K562 (cell line): ENCODE measurements at regions not wholly inside any gene's neighbourhood (a gene's known extent, or its start where the extent isn't known, plus 50 kb on each side); places are given as distances from the start of the nearest gene placed in this dataset.

Experiments used
- ATAC-seq: fragments of 200-7000 bp; cut with Tn5 transposase; 3 replicates; pipeline ENCODE4 v1.9.1; 2020; ENCODE audit warnings: moderate library complexity
- BruUV-seq: library from RNA; stranded (reverse); fragments of 400-500 nt; replicated peaks from 2 replicates; lab custom pipeline; 2021; lab: Mats Ljungman, UMichigan
- CTCF ChIA-PET: fragments of 300-600 bp; formaldehyde crosslinking; extraction: SDS; loops from one replicate; lab custom pipeline; 2021; ENCODE audit warnings: low intra/inter-chr PET ratio; lab: Yijun Ruan, JAX
- POLR2A ChIA-PET: fragments of 300-600, 350-650 bp; sonication (Branson Sonifier 250); formaldehyde crosslinking; extraction: SDS; loops from one replicate; lab custom pipeline; 2021; ENCODE audit warnings: antibody characterized with exemption, inconsistent platforms; lab: Yijun Ruan, JAX
- DNase-seq, 4 experiments: peaks; one replicate each; pipeline versions ENCODE4 v3.0.0 to v3.0.0-alpha.2; 2011 to 2018; ENCODE audit warnings: low spot score in 3 of 4, mixed read lengths in 3 of 4; ENCODE audit errors: extremely low read depth in 1 of 4
- FAIRE-seq: peaks from 2 replicates; lab custom pipeline; 2011; peaks lifted over from hg19 to GRCh38; lab: Jason Lieb, UNC
- H2AFZ ChIP-seq: 2 replicates; pipeline ENCODE4 v1.6.0; 2011; ENCODE audit warnings: low read depth, low read length, control low read depth, inconsistent platforms
- H3K27ac ChIP-seq: fragments of 200-600 bp; 3 replicates; pipeline ENCODE4 v1.8.0; 2011; ENCODE audit warnings: low read depth, mild to moderate bottlenecking, control low read depth, inconsistent platforms, low read length, moderate library complexity, mixed read lengths; ENCODE audit errors: extremely low read depth
- H3K27me3 ChIP-seq, 2 experiments: fragments of 300-600 bp in 1 of 2; 2 replicates in 1 of 2; 3 replicates in 1 of 2; pipeline versions ENCODE4 v1.6.0 to v1.8.0; 2011; ENCODE audit warnings: inconsistent platforms in 2 of 2, low read length in 2 of 2, mild to moderate bottlenecking in 1 of 2, mixed read lengths in 1 of 2, moderate library complexity in 1 of 2; ENCODE audit not compliant: control insufficient read depth in 2 of 2, insufficient read depth in 2 of 2
- H3K36me3 ChIP-seq: fragments of 300-600 bp; 3 replicates; pipeline ENCODE4 v1.8.0; 2011; ENCODE audit warnings: mild to moderate bottlenecking, low read length, inconsistent platforms; ENCODE audit not compliant: control insufficient read depth, insufficient read depth
- H3K4me1 ChIP-seq, 2 experiments: fragments of 200-600 bp in 1 of 2; replicated peaks in 1 of 2; 2 replicates in 1 of 2; 3 replicates in 1 of 2; pipeline versions ENCODE4 v1.5.1 to v1.8.0; 2011; ENCODE audit warnings: inconsistent platforms in 2 of 2, low read length in 2 of 2, mild to moderate bottlenecking in 1 of 2, mixed read lengths in 1 of 2, moderate library complexity in 1 of 2; ENCODE audit not compliant: control insufficient read depth in 2 of 2, insufficient read depth in 2 of 2
- H3K4me2 ChIP-seq: 2 replicates; pipeline ENCODE4 v1.6.1; 2011; ENCODE audit warnings: low read length, control low read depth, inconsistent platforms, mixed read lengths; ENCODE audit not compliant: insufficient read depth
- H3K4me3 ChIP-seq: fragments of 200-600 bp; sonication (generic), shearing (Covaris generic); 2 replicates; pipeline ENCODE4 v1.5.1; 2016; ENCODE audit warnings: control low read depth, inconsistent platforms
- H3K79me2 ChIP-seq: fragments of 200-600 bp; 3 replicates; pipeline ENCODE4 v1.8.0; 2011; ENCODE audit warnings: low read length, inconsistent platforms; ENCODE audit not compliant: control insufficient read depth, insufficient read depth
- H3K9ac ChIP-seq, 2 experiments: 2 replicates each; pipeline versions ENCODE4 v1.6.0 to v1.6.1; 2011; ENCODE audit warnings: low read depth in 2 of 2, low read length in 2 of 2, control low read depth in 1 of 2, inconsistent platforms in 1 of 2, mild to moderate bottlenecking in 1 of 2, mixed read lengths in 1 of 2; ENCODE audit not compliant: insufficient read depth in 1 of 2
- H3K9me1 ChIP-seq: one replicate; pipeline ENCODE4 v1.6.0; 2011; ENCODE audit warnings: inconsistent platforms, mild to moderate bottlenecking, low read length, moderate library complexity; ENCODE audit not compliant: control insufficient read depth, insufficient read depth
- H3K9me3 ChIP-seq: replicated peaks from 2 replicates; pipeline ENCODE4 v1.5.1; 2011; ENCODE audit warnings: low read depth, low read length, inconsistent platforms; ENCODE audit not compliant: control insufficient read depth, insufficient read depth
- H4K20me1 ChIP-seq: replicated peaks from 2 replicates; pipeline ENCODE4 v1.6.1; 2011; ENCODE audit warnings: low read length, inconsistent platforms, mixed read lengths; ENCODE audit not compliant: control insufficient read depth, insufficient read depth
- C11orf30 ChIP-seq: fragments of 450-650 bp; IDR thresholded peaks from 2 replicates; pipeline ENCODE4 v1.6.1; 2016; ENCODE audit warnings: low read depth, mild to moderate bottlenecking
- EZH2 ChIP-seq: IDR thresholded peaks from 2 replicates; pipeline ENCODE4 v1.6.1; 2012; ENCODE audit warnings: low read depth, mild to moderate bottlenecking, inconsistent platforms, low read length, borderline replicate concordance
- FOXJ2 ChIP-seq: fragments of 200-800 bp; sonication (Bioruptor generic); IDR thresholded peaks from 2 replicates; pipeline ENCODE4 v1.6.1; 2016; ENCODE audit warnings: missing genetic modification characterization, missing compliant biosample characterization
- HCFC1 ChIP-seq: IDR thresholded peaks from 2 replicates; pipeline ENCODE4 v1.6.1; 2012; ENCODE audit warnings: low read depth, low read length, improper control_type of control experiment
- SAFB2 ChIP-seq: fragments of 200-400 bp; formaldehyde crosslinking; IDR thresholded peaks from 2 replicates; pipeline ENCODE4 v1.6.1; 2018; ENCODE audit warnings: borderline replicate concordance, low read length, low read depth, moderate library complexity; ENCODE audit not compliant: severe bottlenecking
- SMAD4 ChIP-seq: fragments of 250-450 bp; sonication (Bioruptor Pico); conservative IDR thresholded peaks from 2 replicates; pipeline ENCODE4 v1.8.0; 2021; ENCODE audit warnings: inconsistent platforms, mild to moderate bottlenecking, moderate library complexity
- TRIM28 ChIP-seq: fragments of 450-650 bp; IDR thresholded peaks from 2 replicates; pipeline ENCODE4 v1.6.1; 2017
- WGBS: fragments of 100-300 bp; shearing (Covaris generic); methylation state at CpG from one replicate; pipeline ENCODE4 v1.1.6; 2016; ENCODE audit warnings: low coverage, mixed read lengths; ENCODE audit not compliant: insufficient coverage; ENCODE audit errors: missing lambda C conversion rate; 5-methylcytosine and 5-hydroxymethylcytosine counted together
- in situ Hi-C: fragments of 300-500 bp; cut with MboI; formaldehyde crosslinking; loops from 4 replicates; pipeline ENCODE4 v1.15.0; 2018; ENCODE audit warnings: inconsistent platforms, mixed read lengths
- intact Hi-C: fragments of 100-400 bp; cut with micrococcal nuclease; formaldehyde crosslinking; loops from 2 replicates; pipeline ENCODE4 v1.14.2; 2022

GRCh38 chr18:33960417-33960816 lies 264.3 kb downstream of the NOL4 start (continued):
- TF ChIP-seq EZH2 (no peak), C11orf30 (no peak), FOXJ2 (tag) (no peak), HCFC1 (no peak)
- TF ChIP-seq, all 486 proteins: peak for 0

- no peak for ATAC-seq
- ChIA-PET POLR2A (no interaction called here), CTCF (no interaction called here)
- Histone ChIP-seq H3K4me3 (no peak overlapping the region), H3K9me3 (no peaks in the 10 kb centered on the region), H3K4me2 (no peak overlapping the region), H3K36me3 (no peaks in the 10 kb centered on the region), H2AFZ (no peak overlapping the region), H3K9me1 (no peaks in the 10 kb centered on the region), H4K20me1 (no peaks in the 10 kb centered on the region), H3K9ac (no peak overlapping the region), H3K27me3 (no peaks in the 10 kb centered on the region), H3K27ac (no peak overlapping the region), H3K4me1 (no peaks in the 10 kb centered on the region), H3K79me2 (no peaks in the 10 kb centered on the region)
- intact Hi-C loops (no loop called here), in situ Hi-C loops (no loop called here)
- WGBS: 0% methylated on average over 2 of the region's 2 CpGs
- no TSS peak for BruUV-seq
- no peak for DNase-seq
- no peak for FAIRE-seq
- TF ChIP-seq TRIM28: no peak
- TF ChIP-seq SAFB2: no peak
- TF ChIP-seq SMAD4 (CRISPR knock-in tag): no peak
Observed at GRCh38 chr18:33959609-33960008, 265.1 kb downstream of the NOL4 start.
